ENCODE measurements at regions not wholly inside any gene's neighbourhood (a gene's known extent, or its start where the extent isn't known, plus 50 kb on each side); places are given as distances from the start of the nearest gene placed in this dataset.

DNA sequence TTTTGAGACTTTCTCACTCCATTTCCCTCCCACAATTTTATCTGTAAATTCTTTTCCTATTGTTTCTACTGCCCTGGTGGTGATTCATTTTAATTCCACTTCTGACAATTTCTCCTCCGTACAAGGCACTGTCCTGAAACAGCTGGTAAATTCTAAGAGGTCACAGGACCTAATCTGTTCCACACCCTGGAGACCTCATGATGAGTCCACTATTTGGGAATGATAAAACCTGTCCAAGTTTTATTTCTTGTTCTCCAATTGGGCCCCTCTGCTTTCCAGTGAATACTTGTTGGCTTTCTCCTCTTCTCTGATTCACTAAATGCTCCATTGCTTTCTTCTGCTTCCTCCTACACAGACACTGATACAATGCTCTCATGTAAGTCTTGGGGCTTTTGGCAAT is 343.1 kb upstream of the DUSP10 start:
- Histone ChIP-seq H4K20me1 (ENCODE audit: insufficient read depth, low read length) (no peaks in the 10 kb centered on the region), H3K9me3 (ENCODE audit: insufficient read depth, low read depth, low read length) (no peaks in the 10 kb centered on the region), H3K4me2 (ENCODE audit: low read length) (peak overlapping the region; percentile 30), H2AFZ (ENCODE audit: low read depth, low read length) (no peak overlapping the region), H3K4me3 (ENCODE audit: insufficient read depth, low read depth, low read length) (no peak overlapping the region), H3K27me3 (ENCODE audit: insufficient read depth, low read length) (no peaks in the 10 kb centered on the region), H3K36me3 (ENCODE audit: insufficient read depth, low read length) (no peaks in the 10 kb centered on the region), H3K27ac (ENCODE audit: low read depth, low read length) (no peak overlapping the region), H3K4me1 (ENCODE audit: insufficient read depth, low read length) (no peaks in the 10 kb centered on the region), H3K9ac (ENCODE audit: low read length) (no peak overlapping the region), H3K79me2 (ENCODE audit: insufficient read depth, low read length) (no peaks in the 10 kb centered on the region)
- Mint-ChIP-seq H3K9me3 (ENCODE audit: unreplicated experiment) (peaks cover 28% of the 10 kb centered on the region), H3K4me3 (ENCODE audit: unreplicated experiment) (no peak overlapping the region), H3K4me1 (ENCODE audit: low read depth, unreplicated experiment) (peaks cover 10% of the 10 kb centered on the region), H3K27me3 (ENCODE audit: low read depth, unreplicated experiment) (no peaks in the 10 kb centered on the region), H3K27ac (ENCODE audit: unreplicated experiment) (no peak overlapping the region), H3K36me3 (ENCODE audit: low read depth, unreplicated experiment) (peaks cover 3% of the 10 kb centered on the region)
- peak; percentile 94 for DNase-seq (ENCODE audit: low read depth)
- peak; percentile 89 for FAIRE-seq
- TF ChIP-seq, protein P1, sequence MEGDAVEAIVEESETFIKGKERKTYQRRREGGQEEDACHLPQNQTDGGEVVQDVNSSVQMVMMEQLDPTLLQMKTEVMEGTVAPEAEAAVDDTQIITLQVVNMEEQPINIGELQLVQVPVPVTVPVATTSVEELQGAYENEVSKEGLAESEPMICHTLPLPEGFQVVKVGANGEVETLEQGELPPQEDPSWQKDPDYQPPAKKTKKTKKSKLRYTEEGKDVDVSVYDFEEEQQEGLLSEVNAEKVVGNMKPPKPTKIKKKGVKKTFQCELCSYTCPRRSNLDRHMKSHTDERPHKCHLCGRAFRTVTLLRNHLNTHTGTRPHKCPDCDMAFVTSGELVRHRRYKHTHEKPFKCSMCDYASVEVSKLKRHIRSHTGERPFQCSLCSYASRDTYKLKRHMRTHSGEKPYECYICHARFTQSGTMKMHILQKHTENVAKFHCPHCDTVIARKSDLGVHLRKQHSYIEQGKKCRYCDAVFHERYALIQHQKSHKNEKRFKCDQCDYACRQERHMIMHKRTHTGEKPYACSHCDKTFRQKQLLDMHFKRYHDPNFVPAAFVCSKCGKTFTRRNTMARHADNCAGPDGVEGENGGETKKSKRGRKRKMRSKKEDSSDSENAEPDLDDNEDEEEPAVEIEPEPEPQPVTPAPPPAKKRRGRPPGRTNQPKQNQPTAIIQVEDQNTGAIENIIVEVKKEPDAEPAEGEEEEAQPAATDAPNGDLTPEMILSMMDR (IDR thresholded peaks at IDR 0.05; ENCODE audit: insufficient read depth, low read depth, low read length) = no peak
- TF ChIP-seq EZH2 (IDR thresholded peaks at IDR 0.05; ENCODE audit: insufficient read depth, low read length) = no peak

DNA sequence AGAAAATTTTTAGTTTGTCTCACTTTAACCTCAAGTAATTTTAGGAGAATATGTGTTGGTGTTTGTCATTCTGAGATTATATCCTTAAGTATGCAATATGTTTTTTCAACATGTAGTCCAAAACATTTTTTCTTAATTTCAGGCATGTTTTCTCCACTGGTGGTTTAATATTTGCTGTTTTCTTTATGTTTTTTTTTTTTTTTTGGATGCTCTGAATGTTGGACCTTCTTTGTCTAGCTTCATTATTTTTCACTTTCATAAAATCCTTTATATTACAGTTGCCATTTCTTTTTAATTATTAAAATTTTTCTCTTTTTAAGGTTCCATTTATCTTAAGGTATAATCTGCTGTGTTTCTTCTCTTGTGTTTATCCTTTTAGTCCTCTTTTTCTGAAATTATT is 342.2 kb upstream of the DUSP10 start:
- DNase-seq (ENCODE audit: low read depth) = no peak
- no peaks in the 10 kb centered on the region for H3K79me2 ChIP-seq (ENCODE audit: insufficient read depth, low read length)
- no peak overlapping the region for H3K27ac ChIP-seq (ENCODE audit: low read depth, low read length)
- H3K36me3 ChIP-seq (ENCODE audit: insufficient read depth, low read length) = no peaks in the 10 kb centered on the region
- peaks cover 3% of the 10 kb centered on the region for H3K36me3 Mint-ChIP-seq (ENCODE audit: low read depth, unreplicated experiment)
- no peak overlapping the region for H2AFZ ChIP-seq (ENCODE audit: low read depth, low read length)
- H3K9ac ChIP-seq (ENCODE audit: low read length) = no peak overlapping the region
- H3K27me3 Mint-ChIP-seq (ENCODE audit: low read depth, unreplicated experiment) = no peaks in the 10 kb centered on the region
- H3K27me3 ChIP-seq (ENCODE audit: insufficient read depth, low read length) = no peaks in the 10 kb centered on the region
- no peak overlapping the region for H3K27ac Mint-ChIP-seq (ENCODE audit: unreplicated experiment)
- no peaks in the 10 kb centered on the region for H4K20me1 ChIP-seq (ENCODE audit: insufficient read depth, low read length)
- no peaks in the 10 kb centered on the region for H3K4me1 ChIP-seq (ENCODE audit: insufficient read depth, low read length)
- H3K4me2 ChIP-seq (ENCODE audit: low read length) = no peak overlapping the region
- peaks cover 25% of the 10 kb centered on the region for H3K9me3 Mint-ChIP-seq (ENCODE audit: unreplicated experiment)
- H3K4me1 Mint-ChIP-seq (ENCODE audit: low read depth, unreplicated experiment) = peaks cover 4% of the 10 kb centered on the region
- no peak overlapping the region for H3K4me3 ChIP-seq (ENCODE audit: insufficient read depth, low read depth, low read length)
- H3K9me3 ChIP-seq (ENCODE audit: insufficient read depth, low read depth, low read length) = no peaks in the 10 kb centered on the region
- TF ChIP-seq EZH2 (IDR thresholded peaks at IDR 0.05; ENCODE audit: insufficient read depth, low read length) = no peak
- TF ChIP-seq, protein P1 (IDR thresholded peaks at IDR 0.05; ENCODE audit: insufficient read depth, low read depth, low read length) = no peak
- H3K4me3 Mint-ChIP-seq (ENCODE audit: unreplicated experiment) = no peak overlapping the region
- no peak for FAIRE-seq

DNA sequence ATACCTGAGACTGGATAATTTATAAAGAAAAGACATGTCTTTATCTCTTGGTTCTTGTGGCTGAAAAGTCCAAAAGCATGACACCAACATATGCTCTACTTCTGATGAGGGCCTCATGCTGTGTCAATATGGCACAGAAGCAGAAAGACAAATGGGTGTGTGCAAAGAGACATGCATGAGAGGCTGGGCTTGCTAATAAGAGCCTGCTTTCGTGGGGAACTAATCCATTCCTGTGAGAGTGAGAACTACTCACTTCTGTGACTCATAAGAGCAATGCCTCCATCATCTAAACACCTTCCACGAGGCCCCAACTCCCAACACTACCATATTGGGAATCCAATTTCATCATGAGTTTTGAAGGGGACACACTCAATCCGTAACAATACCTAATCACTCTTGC is 340.0 kb upstream of the DUSP10 start:
- Histone ChIP-seq H2AFZ (ENCODE audit: low read depth, low read length) (no peak overlapping the region), H3K9ac (ENCODE audit: low read length) (no peak overlapping the region), H3K79me2 (ENCODE audit: insufficient read depth, low read length) (no peaks in the 10 kb centered on the region), H3K36me3 (ENCODE audit: insufficient read depth, low read length) (no peaks in the 10 kb centered on the region), H3K4me3 (ENCODE audit: insufficient read depth, low read depth, low read length) (no peak overlapping the region), H3K27me3 (ENCODE audit: insufficient read depth, low read length) (no peaks in the 10 kb centered on the region), H3K4me2 (ENCODE audit: low read length) (no peak overlapping the region), H3K4me1 (ENCODE audit: insufficient read depth, low read length) (peaks cover 8% of the 10 kb centered on the region), H3K9me3 (ENCODE audit: insufficient read depth, low read depth, low read length) (no peaks in the 10 kb centered on the region), H4K20me1 (ENCODE audit: insufficient read depth, low read length) (no peaks in the 10 kb centered on the region), H3K27ac (ENCODE audit: low read depth, low read length) (no peak overlapping the region)
- Mint-ChIP-seq H3K27me3 (ENCODE audit: low read depth, unreplicated experiment) (no peaks in the 10 kb centered on the region), H3K36me3 (ENCODE audit: low read depth, unreplicated experiment) (peaks cover 2% of the 10 kb centered on the region), H3K4me1 (ENCODE audit: low read depth, unreplicated experiment) (peaks cover 5% of the 10 kb centered on the region), H3K27ac (ENCODE audit: unreplicated experiment) (no peak overlapping the region), H3K4me3 (ENCODE audit: unreplicated experiment) (no peak overlapping the region), H3K9me3 (ENCODE audit: unreplicated experiment) (peaks cover 24% of the 10 kb centered on the region)
- DNase-seq (ENCODE audit: low read depth) (no peak), FAIRE-seq (no peak)
- TF ChIP-seq, protein P1 (IDR thresholded peaks at IDR 0.05; ENCODE audit: insufficient read depth, low read depth, low read length) = no peak
- TF ChIP-seq EZH2 (IDR thresholded peaks at IDR 0.05; ENCODE audit: insufficient read depth, low read length) = no peak
